Hepatocyte (in vitro differentiated cells): ENCODE measurements at regions not wholly inside any gene's neighbourhood (a gene's known extent, or its start where the extent isn't known, plus 50 kb on each side); places are given as distances from the start of the nearest gene placed in this dataset.
"Not testable (repeated sequence)": the region's sequence is repeated elsewhere in the genome, so short reads cannot be mapped to it uniquely, and the experiment has no call there.

Experiments used
- DNase-seq: peaks from one replicate; pipeline ENCODE4 v3.0.0-alpha.2; 2016; ENCODE audit warnings: low spot score
- H2AFZ ChIP-seq: fragments of 200-600 bp; sonication (generic); 2 replicates; pipeline ENCODE4 v1.6.0; 2016; ENCODE audit warnings: antibody characterized with exemption, mild to moderate bottlenecking
- H3K27ac ChIP-seq: fragments of 200-600 bp; sonication (generic); 2 replicates; pipeline ENCODE4 v1.5.1; 2016; ENCODE audit warnings: mild to moderate bottlenecking
- H3K27me3 ChIP-seq: fragments of 200-600 bp; sonication (generic); 2 replicates; pipeline ENCODE4 v1.6.1; 2016
- H3K36me3 ChIP-seq: fragments of 200-600 bp; sonication (generic); replicated peaks from 2 replicates; pipeline ENCODE4 v1.5.1; 2016; ENCODE audit warnings: low read depth; ENCODE audit not compliant: insufficient read depth
- H3K4me1 ChIP-seq: fragments of 200-600 bp; sonication (generic); 2 replicates; pipeline ENCODE4 v1.5.1; 2016; ENCODE audit warnings: mild to moderate bottlenecking, moderate library complexity; ENCODE audit not compliant: insufficient read depth
- H3K4me2 ChIP-seq: fragments of 200-600 bp; sonication (generic); 2 replicates; pipeline ENCODE4 v1.6.0; 2016
- H3K4me3 ChIP-seq: fragments of 200-600 bp; sonication (generic); 2 replicates; pipeline ENCODE4 v1.5.1; 2016; ENCODE audit warnings: mild to moderate bottlenecking
- H3K79me2 ChIP-seq: fragments of 200-600 bp; sonication (generic); 2 replicates; pipeline ENCODE4 v1.6.0; 2017; ENCODE audit warnings: mild to moderate bottlenecking
- H3K9me2 ChIP-seq: fragments of 200-600 bp; sonication (generic); replicated peaks from 2 replicates; pipeline ENCODE4 v1.6.0; 2017; ENCODE audit warnings: mild to moderate bottlenecking; ENCODE audit not compliant: insufficient read depth
- H3K9me3 ChIP-seq: fragments of 200-600 bp; sonication (generic); 2 replicates; pipeline ENCODE4 v1.5.1; 2016; ENCODE audit warnings: low read depth, mild to moderate bottlenecking
- H4K20me1 ChIP-seq: fragments of 200-600 bp; sonication (generic); 2 replicates; pipeline ENCODE4 v1.6.0; 2016; ENCODE audit warnings: mild to moderate bottlenecking; ENCODE audit not compliant: insufficient read depth, poor library complexity, severe bottlenecking
- WGBS: methylation state at CpG from one replicate; pipeline ENCODE4 v1.1.6; 2016; ENCODE audit warnings: low lambda C conversion rate; ENCODE audit errors: missing lambda C conversion rate; 5-methylcytosine and 5-hydroxymethylcytosine counted together
- TF ChIP-seq, protein P1 (sequence below): fragments of 200-600 bp; sonication (generic); IDR thresholded peaks from 2 replicates; pipeline ENCODE4 v1.5.1; 2016; ENCODE audit warnings: antibody characterized with exemption, mild to moderate bottlenecking; ENCODE audit not compliant: poor library complexity

DNA sequence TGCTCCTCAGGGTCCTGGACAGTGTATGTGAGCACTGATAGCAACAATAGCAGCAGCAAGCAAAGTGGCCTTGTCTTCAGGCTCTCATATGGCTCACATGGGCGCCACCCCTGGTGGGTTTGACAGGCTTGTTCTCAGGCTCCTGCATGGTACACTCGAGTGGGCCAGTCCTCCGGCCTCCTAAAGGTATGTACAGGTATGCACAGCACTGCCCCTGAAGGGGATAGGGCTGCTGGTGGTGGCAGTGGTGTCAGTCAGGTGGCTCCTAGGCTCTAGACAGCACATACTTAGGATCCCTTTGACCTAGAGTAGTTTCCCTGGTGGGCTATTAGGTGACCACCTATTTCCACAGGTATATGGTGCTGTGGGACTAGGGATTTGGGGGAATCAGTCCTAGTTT is 79.8 kb downstream of the LGALS9B start:
- H3K36me3 ChIP-seq, DNase-seq, H3K4me1 ChIP-seq, H3K79me2 ChIP-seq, H3K9me3 ChIP-seq, H3K4me2 ChIP-seq, H3K27me3 ChIP-seq, H2AFZ ChIP-seq, H3K9me2 ChIP-seq, H3K4me3 ChIP-seq, H3K27ac ChIP-seq, H4K20me1 ChIP-seq: not testable (repeated sequence)
- 70% methylated on average over 2 of the region's 3 CpGs for WGBS

DNA sequence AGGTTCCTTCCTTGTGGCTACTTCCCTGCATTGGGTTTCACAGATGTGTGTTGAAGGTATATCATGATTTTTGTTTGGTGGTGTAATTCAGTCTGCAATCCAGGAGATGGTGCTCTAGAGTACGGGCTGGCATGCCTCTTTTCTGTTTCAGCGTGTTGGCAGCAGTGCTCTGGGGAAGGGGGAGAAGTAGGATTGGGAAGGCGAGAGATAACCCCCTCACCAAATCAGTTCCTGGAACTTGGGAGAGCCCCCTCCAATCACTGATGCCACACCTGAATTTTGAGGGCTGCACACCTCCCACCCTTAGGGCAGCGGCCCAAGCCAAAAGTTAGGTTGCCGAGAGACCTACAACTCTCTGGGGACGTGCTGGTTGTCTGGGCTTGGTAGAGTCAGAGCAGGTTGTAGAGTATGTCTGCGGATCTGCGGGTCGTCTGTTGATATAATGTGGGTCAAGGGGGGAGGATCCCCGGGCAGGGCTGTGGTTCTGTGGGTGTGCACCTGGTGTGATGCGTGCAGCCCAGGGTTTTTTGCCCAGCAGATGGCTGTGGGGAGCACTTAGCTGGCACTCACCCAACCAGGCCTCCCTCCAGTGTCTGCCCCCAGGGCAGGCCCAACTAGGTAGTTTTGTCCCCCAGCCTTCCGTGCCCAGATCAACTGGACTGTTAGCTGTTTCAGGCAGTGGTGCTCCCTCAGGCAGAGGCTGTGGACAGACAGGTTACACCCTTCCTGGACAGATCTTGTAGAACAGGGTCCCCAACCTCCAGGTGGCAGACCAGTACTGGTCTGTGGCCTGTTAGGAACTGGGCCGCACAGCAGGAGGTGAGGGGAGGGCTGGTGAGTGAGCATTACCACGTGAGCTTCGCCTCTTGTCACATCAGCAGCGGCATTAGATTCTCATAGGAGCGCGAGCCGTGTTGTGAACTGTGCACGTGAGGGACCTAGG is 85.7 kb downstream of the LGALS9B start:
- DNase-seq, result peak; percentile 19
- H3K4me3 ChIP-seq, H2AFZ ChIP-seq, H3K4me2 ChIP-seq, H3K36me3 ChIP-seq, H3K27me3 ChIP-seq, H3K9me2 ChIP-seq, H3K9me3 ChIP-seq, H4K20me1 ChIP-seq, H3K4me1 ChIP-seq, H3K27ac ChIP-seq, H3K79me2 ChIP-seq: not testable (repeated sequence)
- TF ChIP-seq, protein P1, sequence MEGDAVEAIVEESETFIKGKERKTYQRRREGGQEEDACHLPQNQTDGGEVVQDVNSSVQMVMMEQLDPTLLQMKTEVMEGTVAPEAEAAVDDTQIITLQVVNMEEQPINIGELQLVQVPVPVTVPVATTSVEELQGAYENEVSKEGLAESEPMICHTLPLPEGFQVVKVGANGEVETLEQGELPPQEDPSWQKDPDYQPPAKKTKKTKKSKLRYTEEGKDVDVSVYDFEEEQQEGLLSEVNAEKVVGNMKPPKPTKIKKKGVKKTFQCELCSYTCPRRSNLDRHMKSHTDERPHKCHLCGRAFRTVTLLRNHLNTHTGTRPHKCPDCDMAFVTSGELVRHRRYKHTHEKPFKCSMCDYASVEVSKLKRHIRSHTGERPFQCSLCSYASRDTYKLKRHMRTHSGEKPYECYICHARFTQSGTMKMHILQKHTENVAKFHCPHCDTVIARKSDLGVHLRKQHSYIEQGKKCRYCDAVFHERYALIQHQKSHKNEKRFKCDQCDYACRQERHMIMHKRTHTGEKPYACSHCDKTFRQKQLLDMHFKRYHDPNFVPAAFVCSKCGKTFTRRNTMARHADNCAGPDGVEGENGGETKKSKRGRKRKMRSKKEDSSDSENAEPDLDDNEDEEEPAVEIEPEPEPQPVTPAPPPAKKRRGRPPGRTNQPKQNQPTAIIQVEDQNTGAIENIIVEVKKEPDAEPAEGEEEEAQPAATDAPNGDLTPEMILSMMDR, result peak; percentile 60
- WGBS, result 72% methylated on average over 16 of the region's 20 CpGs

DNA sequence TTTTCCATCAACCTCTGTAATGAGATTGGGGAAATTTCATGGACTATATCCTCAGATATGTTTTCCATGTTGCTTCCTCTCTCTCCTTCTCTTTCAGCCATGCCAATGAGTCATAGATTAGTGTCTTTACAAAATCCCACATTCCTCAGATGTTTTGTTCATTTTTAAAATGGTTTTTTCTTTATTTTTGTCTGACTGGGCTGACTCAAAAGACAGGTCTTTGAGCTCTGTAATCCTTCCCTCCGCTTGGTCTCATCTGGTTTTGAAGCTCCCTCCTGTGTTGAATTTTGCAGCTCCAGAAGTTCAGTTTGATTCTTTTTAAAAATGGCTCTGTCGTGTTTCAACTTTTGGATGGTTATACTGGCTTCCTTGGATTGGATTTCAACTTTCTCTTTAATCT is 86.7 kb downstream of the LGALS9B start:
- H3K27ac ChIP-seq, H3K4me2 ChIP-seq, H3K27me3 ChIP-seq, H2AFZ ChIP-seq, H4K20me1 ChIP-seq, H3K4me1 ChIP-seq, H3K9me3 ChIP-seq, H3K36me3 ChIP-seq, H3K9me2 ChIP-seq, H3K4me3 ChIP-seq, DNase-seq, H3K79me2 ChIP-seq: not testable (repeated sequence)
- 85% methylated on average over 2 of the region's 2 CpGs for WGBS

DNA sequence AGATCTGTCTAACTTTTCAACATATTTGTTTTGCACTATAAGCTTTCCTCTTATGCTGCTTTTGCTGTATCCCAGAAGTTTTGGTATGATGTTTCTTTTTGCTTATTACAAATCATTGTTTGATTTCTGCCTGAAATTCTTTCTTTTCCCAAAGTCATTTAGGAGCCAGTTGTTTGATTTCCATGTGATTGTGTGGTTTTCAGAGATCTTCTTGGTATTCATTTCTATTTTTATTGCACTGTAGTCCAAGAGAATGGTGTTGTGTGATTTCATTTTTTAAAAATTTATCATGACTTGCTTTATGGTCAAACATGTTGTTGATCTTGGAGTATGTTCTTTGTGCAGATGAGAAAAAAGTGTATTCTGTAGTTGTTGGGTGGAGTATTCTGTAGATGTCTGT is 88.1 kb downstream of the LGALS9B start:
- not testable (repeated sequence) for H3K27ac ChIP-seq, H3K4me1 ChIP-seq, H3K79me2 ChIP-seq, H3K9me2 ChIP-seq, H3K9me3 ChIP-seq, H3K4me3 ChIP-seq, DNase-seq, H2AFZ ChIP-seq, H3K27me3 ChIP-seq, H3K36me3 ChIP-seq, H3K4me2 ChIP-seq, H4K20me1 ChIP-seq

DNA sequence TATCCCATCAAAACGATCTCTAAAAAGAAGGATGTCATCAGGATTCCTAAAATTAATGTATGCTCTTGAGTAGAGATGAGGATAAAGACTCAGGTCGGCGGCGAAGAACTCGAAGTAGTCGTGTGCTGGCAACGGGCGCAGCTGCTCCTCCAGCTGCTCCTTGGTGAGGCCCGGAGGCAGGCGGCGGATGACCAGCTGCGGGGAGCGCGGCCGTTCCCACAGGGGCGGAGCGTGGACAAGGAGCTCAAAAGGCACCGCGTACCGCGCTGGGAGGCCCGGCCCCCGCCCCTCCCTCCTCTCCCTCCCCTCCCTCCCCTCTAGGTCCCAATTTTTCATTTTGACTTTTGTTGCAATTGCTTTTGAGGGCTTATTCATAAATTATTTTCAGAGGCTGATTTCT is 90.7 kb downstream of the LGALS9B start:
- not testable (repeated sequence) for H4K20me1 ChIP-seq, H3K9me2 ChIP-seq, H3K4me1 ChIP-seq, H3K27me3 ChIP-seq, DNase-seq, H2AFZ ChIP-seq, H3K27ac ChIP-seq, H3K9me3 ChIP-seq, H3K79me2 ChIP-seq, H3K4me2 ChIP-seq, H3K4me3 ChIP-seq, H3K36me3 ChIP-seq
- WGBS, result 84% methylated on average over 8 of the region's 23 CpGs

DNA sequence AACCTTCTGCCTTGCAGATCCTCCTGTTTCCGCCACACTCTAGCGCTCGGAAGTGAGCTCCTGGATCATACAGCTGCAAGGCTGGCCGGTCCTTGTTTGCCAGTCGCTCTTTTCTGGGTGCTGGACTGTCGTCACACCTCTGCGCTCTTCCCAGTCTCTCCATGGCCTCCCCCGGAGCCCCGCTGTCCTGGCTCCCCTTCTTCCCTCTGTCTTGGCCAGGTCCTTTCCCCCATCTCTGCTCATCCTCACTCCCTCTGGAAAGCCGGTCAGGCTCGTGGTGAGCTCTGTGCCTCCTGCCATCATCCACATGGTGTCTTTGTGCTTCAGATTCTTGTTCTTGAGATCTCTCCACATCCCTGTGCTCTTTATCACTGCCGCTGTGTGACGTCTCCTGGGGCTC is 91.6 kb downstream of the LGALS9B start:
- H3K9me2 ChIP-seq, H3K36me3 ChIP-seq, H3K79me2 ChIP-seq, H4K20me1 ChIP-seq, H3K4me1 ChIP-seq, DNase-seq, H3K9me3 ChIP-seq, H3K4me3 ChIP-seq, H3K27ac ChIP-seq, H2AFZ ChIP-seq, H3K4me2 ChIP-seq, H3K27me3 ChIP-seq: not testable (repeated sequence)
- 89% methylated on average over 7 of the region's 13 CpGs for WGBS
